HG02763 (cell line): ENCODE measurements at regions not wholly inside any gene's neighbourhood (a gene's known extent, or its start where the extent isn't known, plus 50 kb on each side); places are given as distances from the start of the nearest gene placed in this dataset.
A peak's percentile ranks its signal among the peaks of the same experiment; 100 is the strongest.
"Not testable (repeated sequence)": the region's sequence is repeated elsewhere in the genome, so short reads cannot be mapped to it uniquely, and the experiment has no call there.

Experiments
- ATAC-seq: cut with Tn5 transposase; IDR thresholded peaks from one replicate; pipeline ENCODE4 v1.9.1; 2021; ENCODE audit warnings: mild to moderate bottlenecking, moderate library complexity; ENCODE audit not compliant: unreplicated experiment

- not testable (repeated sequence) for ATAC-seq
Measured at GRCh38 chr18:24624421-24624820, 164.0 kb downstream of the HRH4 start.

GRCh38 chr18:24627644-24628315 is 167.3 kb downstream of the HRH4 start:
- ATAC-seq, result no peak

- ATAC-seq, result no peak
Measured at GRCh38 chr18:24628326-24628725, 167.9 kb downstream of the HRH4 start.

GRCh38 chr18:24629921-24630320 is 169.5 kb downstream of the HRH4 start:
- no peak for ATAC-seq

- ATAC-seq, result no peak
Measured at GRCh38 chr18:24630346-24630880, 170.0 kb downstream of the HRH4 start.

GRCh38 chr18:24631243-24632025 is 171.0 kb downstream of the HRH4 start:
- no peak for ATAC-seq

GRCh38 chr18:24632158-24632988 is 171.9 kb downstream of the HRH4 start:
- no peak for ATAC-seq

- ATAC-seq, result no peak
Measured at GRCh38 chr18:24633121-24633520, 172.7 kb downstream of the HRH4 start.

GRCh38 chr18:24649571-24649970 is 189.1 kb downstream of the HRH4 start:
- ATAC-seq, result no peak

GRCh38 chr18:24651434-24651833 is 191.0 kb downstream of the HRH4 start:
- no peak for ATAC-seq

GRCh38 chr18:24656050-24656449 is 195.6 kb downstream of the HRH4 start:
- no peak for ATAC-seq

GRCh38 chr18:24656551-24657443 is 196.4 kb downstream of the HRH4 start:
- no peak for ATAC-seq

GRCh38 chr18:24657444-24657842 is 197.0 kb downstream of the HRH4 start:
- ATAC-seq, result no peak

- no peak for ATAC-seq
Measured at GRCh38 chr18:24658302-24658701, 197.9 kb downstream of the HRH4 start.

- peak; percentile 80 for ATAC-seq
Measured at GRCh38 chr18:24659827-24660720, 199.6 kb downstream of the HRH4 start.

- no peak for ATAC-seq
Measured at GRCh38 chr18:24660956-24661355, 200.5 kb downstream of the HRH4 start.

GRCh38 chr18:24662412-24662821 is 202.0 kb downstream of the HRH4 start:
- ATAC-seq, result no peak

GRCh38 chr18:24663026-24663425 is 202.6 kb downstream of the HRH4 start:
- no peak for ATAC-seq

GRCh38 chr18:24669015-24669414 is 208.6 kb downstream of the HRH4 start:
- ATAC-seq, result no peak
